IMR-90 (cell line): ENCODE measurements at regions not wholly inside any gene's neighbourhood (a gene's known extent, or its start where the extent isn't known, plus 50 kb on each side); places are given as distances from the start of the nearest gene placed in this dataset.

Source experiments
- POLR2A ChIP-seq: IDR thresholded peaks from 2 replicates; pipeline ENCODE4 v1.6.1; 2012; ENCODE audit warnings: mild to moderate bottlenecking, low read depth, low read length
- RAD21 ChIP-seq: IDR thresholded peaks from 2 replicates; pipeline ENCODE4 v1.6.1; 2012; ENCODE audit warnings: low read length, improper control_type of control experiment
- TF ChIP-seq, protein P1 (sequence below): conservative IDR thresholded peaks from 2 replicates; pipeline ENCODE4 v1.5.1; 2012; ENCODE audit warnings: mild to moderate bottlenecking, low read depth, low read length, improper control_type of control experiment
- TF ChIP-seq, protein P2 (sequence below): fragments of 150-350 bp; IDR thresholded peaks from 2 replicates; pipeline ENCODE4 v1.6.1; 2017; ENCODE audit warnings: mild to moderate bottlenecking, antibody characterized with exemption, low read length, low read depth

DNA sequence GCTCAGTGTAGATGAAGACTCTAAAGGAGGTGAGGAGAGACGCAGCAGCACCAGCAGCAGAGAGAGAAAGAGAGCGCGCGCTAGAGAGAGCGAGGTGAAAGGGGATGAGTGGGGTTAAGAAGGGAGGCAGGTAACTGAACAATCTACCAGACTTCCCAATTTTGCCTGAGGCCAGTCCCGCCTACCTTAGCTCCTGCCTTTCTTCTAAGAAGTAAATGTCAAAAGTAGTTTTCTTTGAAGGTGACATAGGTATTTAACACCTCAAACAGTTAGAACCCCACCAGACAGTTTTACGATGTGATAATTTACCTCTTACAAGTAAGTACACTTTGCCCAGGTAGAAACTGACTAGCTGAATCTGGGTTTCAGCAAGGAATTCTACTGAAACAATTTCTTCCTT, 132.0 kb upstream of the EEF1E1 start:
- TF ChIP-seq, protein P1, sequence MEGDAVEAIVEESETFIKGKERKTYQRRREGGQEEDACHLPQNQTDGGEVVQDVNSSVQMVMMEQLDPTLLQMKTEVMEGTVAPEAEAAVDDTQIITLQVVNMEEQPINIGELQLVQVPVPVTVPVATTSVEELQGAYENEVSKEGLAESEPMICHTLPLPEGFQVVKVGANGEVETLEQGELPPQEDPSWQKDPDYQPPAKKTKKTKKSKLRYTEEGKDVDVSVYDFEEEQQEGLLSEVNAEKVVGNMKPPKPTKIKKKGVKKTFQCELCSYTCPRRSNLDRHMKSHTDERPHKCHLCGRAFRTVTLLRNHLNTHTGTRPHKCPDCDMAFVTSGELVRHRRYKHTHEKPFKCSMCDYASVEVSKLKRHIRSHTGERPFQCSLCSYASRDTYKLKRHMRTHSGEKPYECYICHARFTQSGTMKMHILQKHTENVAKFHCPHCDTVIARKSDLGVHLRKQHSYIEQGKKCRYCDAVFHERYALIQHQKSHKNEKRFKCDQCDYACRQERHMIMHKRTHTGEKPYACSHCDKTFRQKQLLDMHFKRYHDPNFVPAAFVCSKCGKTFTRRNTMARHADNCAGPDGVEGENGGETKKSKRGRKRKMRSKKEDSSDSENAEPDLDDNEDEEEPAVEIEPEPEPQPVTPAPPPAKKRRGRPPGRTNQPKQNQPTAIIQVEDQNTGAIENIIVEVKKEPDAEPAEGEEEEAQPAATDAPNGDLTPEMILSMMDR, result no peak
- no peak for TF ChIP-seq POLR2A
- TF ChIP-seq RAD21, result no peak
- TF ChIP-seq, protein P2, sequence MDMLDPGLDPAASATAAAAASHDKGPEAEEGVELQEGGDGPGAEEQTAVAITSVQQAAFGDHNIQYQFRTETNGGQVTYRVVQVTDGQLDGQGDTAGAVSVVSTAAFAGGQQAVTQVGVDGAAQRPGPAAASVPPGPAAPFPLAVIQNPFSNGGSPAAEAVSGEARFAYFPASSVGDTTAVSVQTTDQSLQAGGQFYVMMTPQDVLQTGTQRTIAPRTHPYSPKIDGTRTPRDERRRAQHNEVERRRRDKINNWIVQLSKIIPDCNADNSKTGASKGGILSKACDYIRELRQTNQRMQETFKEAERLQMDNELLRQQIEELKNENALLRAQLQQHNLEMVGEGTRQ, result no peak
